Heart left ventricle (tissue), 16 donors: ENCODE measurements at regions not wholly inside any gene's neighbourhood (a gene's known extent, or its start where the extent isn't known, plus 50 kb on each side); places are given as distances from the start of the nearest gene placed in this dataset.

Experiments used
- ATAC-seq, 4 donors: fragments of 200-7000 bp; cut with Tn5 transposase; one replicate each; pipeline ENCODE4 v1.9.1; 2020 to 2022; ENCODE audit warnings: moderate library complexity in 4 of 4, mild to moderate bottlenecking in 3 of 4, moderate number of reproducible peaks in 1 of 4
- DNase-seq, 5 donors: peaks; one replicate each; pipeline ENCODE4 v3.0.0-alpha.2; 2020
- H3K27ac ChIP-seq, 12 donors: fragments of 200-600 bp; sonication (generic) in 4 of 12; one replicate each; pipeline versions ENCODE4 v1.5.0 to v1.8.0; 2016 to 2022; ENCODE audit warnings: mild to moderate bottlenecking in 2 of 12
- H3K27me3 ChIP-seq, 9 donors: fragments of 200-600 bp; sonication (generic) in 2 of 9; one replicate each; pipeline versions ENCODE4 v1.5.1 to v1.8.0; 2016 to 2022; ENCODE audit warnings: mild to moderate bottlenecking in 3 of 9
- H3K36me3 ChIP-seq, 9 donors: fragments of 200-600 bp; sonication (generic) in 2 of 9; one replicate each; pipeline versions ENCODE4 v1.5.0 to v1.8.0; 2018 to 2022; ENCODE audit warnings: mild to moderate bottlenecking in 2 of 9
- H3K4me1 ChIP-seq, 12 donors: fragments of 200-600 bp; sonication (generic) in 4 of 12; one replicate each; pipeline versions ENCODE4 v1.5.0 to v1.8.0; 2016 to 2022; ENCODE audit warnings: mild to moderate bottlenecking in 3 of 12
- H3K4me3 ChIP-seq, 12 donors: fragments of 200-600 bp; sonication (generic) in 4 of 12; one replicate each; pipeline versions ENCODE4 v1.5.0 to v1.8.0; 2017 to 2022; ENCODE audit warnings: mild to moderate bottlenecking in 9 of 12, moderate library complexity in 4 of 12
- H3K9me3 ChIP-seq, 12 donors: fragments of 200-600 bp; sonication (generic) in 4 of 12; one replicate each; pipeline versions ENCODE4 v1.5.0 to v1.8.0; 2016 to 2022; ENCODE audit warnings: mild to moderate bottlenecking in 1 of 12
- CTCF ChIP-seq, 12 donors: fragments of 200-600 bp; sonication (generic) in 4 of 12; IDR thresholded peaks; one replicate each; pipeline versions ENCODE4 v1.5.0 to v1.8.0; 2018 to 2022; ENCODE audit warnings: antibody characterized with exemption in 12 of 12, mild to moderate bottlenecking in 5 of 12
- POLR2A ChIP-seq, 2 donors: fragments of 450-650 bp; IDR thresholded peaks; one replicate each; pipeline ENCODE4 v1.6.1; 2017; ENCODE audit warnings: antibody characterized with exemption in 2 of 2, mild to moderate bottlenecking in 2 of 2, moderate library complexity in 2 of 2
- WGBS, 4 donors: extraction: QIAGEN DNeasy Blood & Tissue Kit in 2 of 4; methylation state at CpG; one replicate each; pipeline versions ENCODE4 v1.1.5 to v1.1.7; 2013 to 2018; 5-methylcytosine and 5-hydroxymethylcytosine counted together
- intact Hi-C, 10 donors: fragments of 100-400 bp; cut with DNase I; formaldehyde crosslinking; loops; one replicate each; pipeline versions ENCODE4 v1.11.1 to v1.14.2; 2022
- donor health status: ischemic (EF 13 %, LVEDD 7.1; RV severe dilation, severe dysfunction).
- donor health status: healthy with polysubstance abuse.
- donor health status: DM: no; HTN: yes; CAD: no.
- donor health status: DM: no; HTN: no; CAD: no.
- donor health status: ischemic (EF 25% LVEDD 6.9; RV normal size, moderate dysfunction).
- donor health status: ischemic (EF 25% LVEDD 5.7; RV mildly dilated, moderate dysfunction).
- donor health status: healthy.
- donor health status: DM: yes; HTN: yes; CAD: no.
- donor health status: ischemic (EF 35%, LVEDD 5.7; RV mildly dilated, moderate dysfunction).
- donor health status: nonischemic (EF 11% LVEDD 7.7; RV severe dilation, severe dysfunction).
- donor health status: DM: yes; HTN: yes; CAD: no.
- donor health status: PGD.
- donor health status: ischemic (EF 29% LVEDD 5.4; RV normal size, mild dysfunction).
- donor health status: nonischemic (EF 23%, LVEDD 6.1; RV moderate dilation, normal function).

- no peak for ATAC-seq
- H3K27ac ChIP-seq = no peak overlapping the region
- peaks cover 0 to 26% (median 5%) of the 10 kb centered on the region in 12 donors for H3K4me1 ChIP-seq
- DNase-seq = no peak
- peaks cover 13 to 81% (median 38%) of the 10 kb centered on the region in 9 donors for H3K27me3 ChIP-seq
- peak overlapping the region in 5 of 12 donors; percentile 48 to 62 (median 59) for H3K4me3 ChIP-seq
- WGBS, 4 donors = 20 to 32% (median 26%) methylated on average over 17 to 20 of the region's 20 CpGs
- TF ChIP-seq POLR2A (IDR thresholded peaks at IDR 0.05) = no peak
- intact Hi-C loops = loop anchor here in 1 of 10 donors (10.0 kb wide), 1 partner anchor 330 kb away; no protein-coding TSS in a partner anchor
- H3K9me3 ChIP-seq = no peaks in the 10 kb centered on the region
- H3K36me3 ChIP-seq = no peaks in the 10 kb centered on the region
Measured at GRCh38 chr12:94874518-94875302, 128.8 kb downstream of the NDUFA12 start.

GRCh38 chr12:94873734-94874517 is 129.6 kb downstream of the NDUFA12 start:
- WGBS, 4 donors = 3 to 7% (median 5%) methylated on average over 42 to 64 of the region's 64 CpGs
- no peaks in the 10 kb centered on the region for H3K36me3 ChIP-seq
- intact Hi-C loops = loop anchor here in 1 of 10 donors (10.0 kb wide), 1 partner anchor 329 kb away; no protein-coding TSS in a partner anchor

GRCh38 chr12:94872971-94873733 is 130.3 kb downstream of the NDUFA12 start:
- WGBS, 4 donors = 2 to 4% (median 2%) methylated on average over 13 to 80 of the region's 80 CpGs
- intact Hi-C loops = loop anchor here in 1 of 10 donors (10.0 kb wide), 1 partner anchor 328 kb away; no protein-coding TSS in a partner anchor
- DNase-seq (peak in 3 of 5 donors; percentile 7 to 35 (median 21)), ATAC-seq (peak in 2 of 4 donors; percentile 28 to 37)
- Histone ChIP-seq H3K36me3 (no peaks in the 10 kb centered on the region), H3K4me3 (peak overlapping the region; percentile 29 to 62 (median 51)), H3K4me1 (peaks cover 0 to 26% (median 5%) of the 10 kb centered on the region in 12 donors), H3K9me3 (no peaks in the 10 kb centered on the region), H3K27ac (no peak overlapping the region), H3K27me3 (peaks cover 13 to 80% (median 42%) of the 10 kb centered on the region in 9 donors)
- TF ChIP-seq POLR2A (IDR thresholded peaks at IDR 0.05) (no peak), CTCF (IDR thresholded peaks at IDR 0.05) (no peak)

More at GRCh38 chr12:94873734-94874517, 129.6 kb downstream of the NDUFA12 start:
- Histone ChIP-seq H3K9me3 (no peaks in the 10 kb centered on the region), H3K27ac (no peak overlapping the region), H3K27me3 (peaks cover 13 to 83% (median 42%) of the 10 kb centered on the region in 9 donors), H3K4me3 (peak overlapping the region; percentile 37 to 62 (median 51)), H3K4me1 (peaks cover 0 to 26% (median 5%) of the 10 kb centered on the region in 12 donors)
- no peak for DNase-seq
- peak in 3 of 4 donors; percentile 39 to 88 (median 84) for ATAC-seq
- TF ChIP-seq POLR2A (IDR thresholded peaks at IDR 0.05) = no peak

GRCh38 chr12:94872671-94872970 is 130.9 kb downstream of the NDUFA12 start:
- H3K36me3 ChIP-seq = no peaks in the 10 kb centered on the region
- ATAC-seq (peak in 1 of 4 donors; percentile 29), DNase-seq (no peak)
- H3K4me1 ChIP-seq = peaks cover 0 to 26% (median 5%) of the 10 kb centered on the region in 12 donors
- 26 to 28% (median 27%) methylated on average over 8 of the region's 8 CpGs for WGBS, 4 donors
- TF ChIP-seq CTCF (IDR thresholded peaks at IDR 0.05) = no peak
- no peak for TF ChIP-seq POLR2A (IDR thresholded peaks at IDR 0.05)
- no peaks in the 10 kb centered on the region for H3K9me3 ChIP-seq
- H3K27ac ChIP-seq = no peak overlapping the region
- peak overlapping the region; percentile 29 to 62 (median 51) for H3K4me3 ChIP-seq
- H3K27me3 ChIP-seq = peaks cover 13 to 75% (median 42%) of the 10 kb centered on the region in 9 donors
- intact Hi-C loops = loop anchor here in 1 of 10 donors (10.0 kb wide), 1 partner anchor 328 kb away; no protein-coding TSS in a partner anchor
